ENCODE measurements at regions not wholly inside any gene's neighbourhood (a gene's known extent, or its start where the extent isn't known, plus 50 kb on each side); places are given as distances from the start of the nearest gene placed in this dataset.

DNA sequence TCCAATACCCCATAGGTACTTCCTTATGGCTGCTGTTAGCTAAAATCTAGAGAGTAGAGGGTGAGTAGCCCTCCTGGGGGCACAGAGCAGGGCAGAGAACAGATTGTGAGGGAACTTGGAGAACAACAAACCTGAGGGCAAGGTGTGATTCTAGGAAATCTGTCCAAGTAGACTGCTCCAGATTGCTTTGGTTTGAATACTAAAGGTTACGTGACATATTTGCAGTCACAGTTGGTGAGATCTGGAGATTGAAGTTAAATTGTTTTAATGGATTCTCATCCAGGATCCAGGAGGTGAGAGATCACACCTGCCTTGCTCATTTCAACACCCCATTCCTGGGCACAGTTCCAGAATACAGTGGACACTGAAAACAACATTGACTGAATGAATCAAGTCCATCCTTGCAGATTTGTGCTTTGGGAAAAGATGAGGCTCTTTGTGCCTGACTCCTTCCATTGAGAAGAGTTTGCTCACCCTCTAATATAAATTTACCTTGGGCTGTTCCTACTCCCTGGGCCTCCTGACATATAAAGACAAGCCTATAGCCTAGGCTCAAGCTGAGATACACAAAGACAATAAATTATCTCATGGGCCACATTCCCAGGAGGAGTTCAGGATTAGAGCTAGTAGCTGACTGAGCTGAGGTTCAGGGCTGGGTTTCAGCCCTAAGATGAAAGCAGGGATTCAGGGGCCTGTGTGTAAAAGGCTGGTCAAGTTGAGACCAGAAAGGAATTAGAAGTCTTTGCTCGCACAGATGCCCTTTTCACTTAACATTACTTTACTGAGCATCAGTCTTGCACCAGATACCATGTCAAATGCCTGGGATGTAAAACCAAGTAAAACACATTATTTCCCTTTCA is 400.9 kb upstream of the MCTP2 start:
- H4K20me1 ChIP-seq (replicated peaks; ENCODE audit: control insufficient read depth, insufficient read depth, low read length): no peaks in the 10 kb centered on the region
- CTCF ChIA-PET (ENCODE audit: low intra/inter-chr PET ratio): no interaction called here
- no peaks in the 10 kb centered on the region for H3K9me3 ChIP-seq (replicated peaks; ENCODE audit: control insufficient read depth, insufficient read depth, low read depth, low read length)
- H3K9ac ChIP-seq (ENCODE audit: insufficient read depth in 1 of 2, low read depth in 2 of 2, low read length in 2 of 2): no peak overlapping the region
- H2AFZ ChIP-seq (ENCODE audit: low read depth, low read length): no peak overlapping the region
- POLR2A ChIA-PET: no interaction called here
- H3K36me3 ChIP-seq (ENCODE audit: control insufficient read depth, insufficient read depth, low read length): no peaks in the 10 kb centered on the region
- H3K79me2 ChIP-seq (ENCODE audit: control insufficient read depth, insufficient read depth, low read length): no peaks in the 10 kb centered on the region
- H3K27ac ChIP-seq (ENCODE audit: extremely low read depth, low read depth, low read length): no peak overlapping the region
- H3K4me1 ChIP-seq (replicated peaks in 1 of 2; ENCODE audit: control insufficient read depth in 2 of 2, insufficient read depth in 2 of 2, low read length in 2 of 2): no peaks in the 10 kb centered on the region
- intact Hi-C loops (cut with micrococcal nuclease) (no loop called here), in situ Hi-C loops (cut with MboI) (no loop called here)
- ATAC-seq (no peak), FAIRE-seq (no peak), DNase-seq (ENCODE audit: extremely low read depth in 1 of 4, low spot score in 3 of 4) (no peak)
- H3K9me1 ChIP-seq (ENCODE audit: control insufficient read depth, insufficient read depth, low read length): no peaks in the 10 kb centered on the region
- H3K4me3 ChIP-seq: no peak overlapping the region
- TF ChIP-seq RFX1 (IDR thresholded peaks at IDR 0.05) (no peak), SAFB (IDR thresholded peaks at IDR 0.05; ENCODE audit: borderline replicate concordance, low read depth, low read length) (no peak), ZNF121 (CRISPR knock-in tag; conservative IDR thresholded peaks at IDR 0.05) (no peak), ARID3A (IDR thresholded peaks at IDR 0.05; ENCODE audit: borderline replicate concordance, low read depth, low read length) (no peak)
- 4% methylated on average over 2 of the region's 2 CpGs for WGBS (ENCODE audit: insufficient coverage, low coverage, missing lambda C conversion rate)
- no peaks in the 10 kb centered on the region for H3K27me3 ChIP-seq (ENCODE audit: control insufficient read depth in 2 of 2, insufficient read depth in 2 of 2, low read length in 2 of 2)
- BruUV-seq (replicated peaks): no TSS peak
- H3K4me2 ChIP-seq (ENCODE audit: insufficient read depth, low read length): no peak overlapping the region

All from K562 (cell line).